ENCODE measurements at regions not wholly inside any gene's neighbourhood (a gene's known extent, or its start where the extent isn't known, plus 50 kb on each side); places are given as distances from the start of the nearest gene placed in this dataset.

DNA sequence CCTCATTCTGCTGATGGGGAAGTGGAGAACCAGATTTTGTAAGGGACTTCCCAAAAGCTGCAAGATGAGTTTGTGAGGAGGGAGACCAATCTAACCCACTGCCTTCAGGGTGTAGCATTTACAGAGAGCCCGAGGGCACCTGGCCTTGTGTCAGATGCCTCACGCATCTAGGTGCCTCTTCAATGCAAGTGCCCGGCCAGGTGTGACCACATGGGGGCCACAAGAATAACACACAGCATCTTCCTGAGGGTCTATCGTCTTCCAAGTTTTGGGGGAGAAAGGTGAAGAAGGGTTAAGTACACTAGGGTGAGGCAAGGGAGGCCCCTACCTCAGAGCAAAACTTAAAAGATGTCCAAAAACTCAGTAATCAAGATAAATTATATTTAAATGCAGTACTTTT is 401.7 kb upstream of the CDH5 start:
- DNase-seq (ENCODE audit: low read depth, low spot score), result no peak

DNA sequence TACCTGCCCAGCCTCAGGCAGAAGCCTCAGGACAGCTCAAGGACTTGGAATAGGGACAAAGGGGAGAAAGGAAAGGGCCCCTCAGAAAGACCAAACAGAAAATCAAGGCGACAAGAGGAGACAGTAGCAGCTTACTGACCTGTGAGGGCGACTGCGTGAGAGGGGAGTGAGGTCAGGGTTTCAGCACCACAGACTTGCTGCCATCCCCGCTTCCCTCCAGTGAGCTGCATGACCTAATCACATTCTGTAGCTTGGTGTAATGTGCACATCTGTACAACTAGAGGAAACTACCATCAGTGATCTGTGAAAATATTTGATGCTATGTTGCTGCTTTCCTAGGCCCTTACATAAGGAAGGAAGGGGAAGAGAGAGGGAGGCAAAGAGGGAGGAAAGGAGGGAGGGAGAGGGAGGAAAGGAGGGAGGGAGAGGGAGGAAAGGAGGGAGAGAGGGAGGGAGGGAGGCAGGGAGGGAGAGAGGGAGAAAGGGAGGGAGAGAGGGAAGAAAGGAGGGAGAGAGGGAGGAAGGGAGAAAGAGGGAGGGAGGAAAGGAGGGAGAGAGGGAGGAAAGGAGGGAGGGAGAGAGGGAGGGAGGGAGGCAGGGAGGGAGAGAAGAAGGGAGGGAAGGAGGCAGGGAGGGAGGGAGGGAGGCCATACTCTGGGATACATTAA is 404.9 kb upstream of the CDH5 start:
- DNase-seq (ENCODE audit: low read depth, low spot score), result no peak

DNA sequence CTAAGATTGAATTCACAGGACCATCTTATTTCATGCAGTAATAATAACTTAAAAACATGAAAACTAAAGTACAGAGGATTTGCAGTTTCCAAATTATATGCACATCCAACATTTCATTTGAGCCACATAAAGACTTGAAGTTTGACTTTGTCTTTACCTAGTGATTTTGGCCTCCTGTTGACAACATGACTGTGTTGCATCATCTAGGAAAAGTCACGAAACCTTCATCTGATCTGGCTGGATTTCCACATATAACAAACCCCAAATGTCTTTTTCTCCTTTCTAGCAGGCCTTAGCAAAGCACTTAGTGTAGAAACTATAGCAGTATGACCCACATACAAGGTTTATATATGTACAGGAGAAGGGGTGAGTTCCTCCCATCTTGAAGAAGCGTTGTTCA is 406.5 kb upstream of the CDH5 start:
- no peak for DNase-seq (ENCODE audit: low read depth, low spot score)

DNA sequence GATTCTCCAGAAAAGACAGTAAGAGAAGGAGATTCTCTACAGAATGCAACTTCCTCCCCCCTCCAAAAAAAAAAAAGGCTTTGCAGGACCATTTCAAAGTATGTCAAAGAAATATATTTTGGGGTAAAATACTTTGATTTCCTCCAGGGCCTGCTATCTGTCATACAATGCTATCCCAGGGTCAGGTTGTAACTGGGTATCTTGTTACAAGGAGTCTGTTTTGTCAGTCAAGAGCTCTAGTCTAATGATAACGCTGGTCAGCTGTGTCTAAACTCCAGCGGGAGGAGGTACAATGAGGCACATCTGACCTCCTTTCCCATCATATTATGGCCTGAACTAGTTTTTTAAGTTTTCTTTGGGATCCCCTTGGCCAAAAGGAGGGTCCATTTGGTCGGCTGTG is 408.4 kb upstream of the CDH5 start:
- DNase-seq (ENCODE audit: low read depth, low spot score), result no peak

- DNase-seq (ENCODE audit: low read depth, low spot score), result no peak
Measured at GRCh38 chr16:65956100-65956499, 410.4 kb upstream of the CDH5 start.

DNA sequence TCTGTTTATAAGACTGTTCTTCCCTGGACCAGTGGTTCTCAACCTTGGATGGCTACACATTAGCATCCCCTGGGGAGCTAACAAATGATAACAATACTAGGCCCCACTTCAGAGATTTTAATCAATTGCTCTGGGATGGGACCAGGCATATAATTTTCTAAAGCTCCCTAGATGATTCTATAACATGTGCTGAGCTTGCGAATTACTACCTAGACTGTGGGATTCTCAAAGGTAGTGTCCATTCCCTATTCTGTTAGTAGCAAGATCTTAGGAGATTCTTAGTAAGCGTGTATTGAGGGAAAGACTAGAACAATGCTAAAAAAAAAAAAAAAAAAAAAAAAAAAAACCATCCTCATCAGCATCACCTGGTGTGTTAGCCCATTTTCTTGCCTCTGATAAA is 412.0 kb upstream of the CDH5 start:
- DNase-seq (ENCODE audit: low read depth, low spot score), result no peak

DNA sequence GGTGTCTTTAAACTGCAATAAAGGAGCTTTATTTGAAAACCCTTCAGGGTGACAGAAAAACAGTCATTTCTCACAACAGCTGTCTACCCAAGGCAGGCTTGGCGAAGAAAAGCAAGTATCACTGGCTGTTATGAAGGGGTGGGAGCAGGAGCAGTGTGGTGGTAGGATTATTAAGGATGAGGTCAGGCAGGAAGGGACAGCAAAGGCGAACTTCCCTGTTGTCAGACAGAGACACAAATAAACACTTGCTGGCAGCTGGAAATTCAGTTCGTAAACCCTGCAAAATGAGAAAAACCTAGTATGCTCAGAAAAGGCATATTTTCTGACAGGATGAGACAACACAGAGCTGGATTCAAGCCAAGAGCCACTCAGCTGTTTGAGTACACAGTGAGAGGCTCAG is 416.3 kb upstream of the CDH5 start:
- no peak for DNase-seq (ENCODE audit: low read depth, low spot score)

DNA sequence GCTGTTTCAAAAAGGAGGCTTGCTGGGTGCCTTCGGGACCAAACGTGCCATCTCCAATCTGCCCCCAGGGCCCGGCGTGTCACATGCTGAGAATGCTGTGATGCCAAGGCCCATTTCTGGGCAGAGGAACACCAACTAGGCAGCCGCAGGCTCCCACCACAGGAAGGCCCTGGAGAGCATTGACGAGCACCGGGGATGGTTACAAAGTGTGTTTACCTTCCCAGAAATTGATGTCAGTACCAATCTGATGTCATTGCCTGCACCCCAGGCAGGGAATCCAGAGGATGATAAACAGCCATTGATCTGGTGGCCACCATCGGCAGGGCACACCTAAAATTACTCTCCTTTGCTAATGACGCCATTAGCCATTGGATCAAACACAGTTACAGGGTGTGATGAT is 418.1 kb upstream of the CDH5 start:
- no peak for DNase-seq (ENCODE audit: low read depth, low spot score)

- DNase-seq (ENCODE audit: low read depth, low spot score), result no peak
Measured at GRCh38 chr16:65947951-65948350, 418.5 kb upstream of the CDH5 start.

DNA sequence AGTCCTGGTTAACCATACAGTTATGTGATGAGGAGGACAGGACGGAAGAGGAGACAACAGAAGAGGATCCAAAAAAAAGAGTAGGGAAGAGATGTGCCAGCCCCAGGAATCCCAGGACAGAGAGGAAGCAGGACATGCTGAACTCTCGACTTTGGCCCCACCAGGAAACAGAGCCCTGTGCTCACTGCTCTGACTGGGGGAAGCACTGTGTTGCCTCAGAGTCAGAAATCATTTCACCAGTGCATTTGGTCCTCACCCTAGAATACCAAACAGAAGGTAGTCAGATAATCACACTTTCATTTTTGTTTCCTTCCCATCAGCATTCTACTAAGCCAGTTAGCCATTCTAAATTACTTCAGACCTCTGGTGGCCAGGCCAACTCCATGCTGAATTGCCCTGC is 421.0 kb upstream of the CDH5 start:
- DNase-seq (ENCODE audit: low read depth, low spot score), result no peak

DNA sequence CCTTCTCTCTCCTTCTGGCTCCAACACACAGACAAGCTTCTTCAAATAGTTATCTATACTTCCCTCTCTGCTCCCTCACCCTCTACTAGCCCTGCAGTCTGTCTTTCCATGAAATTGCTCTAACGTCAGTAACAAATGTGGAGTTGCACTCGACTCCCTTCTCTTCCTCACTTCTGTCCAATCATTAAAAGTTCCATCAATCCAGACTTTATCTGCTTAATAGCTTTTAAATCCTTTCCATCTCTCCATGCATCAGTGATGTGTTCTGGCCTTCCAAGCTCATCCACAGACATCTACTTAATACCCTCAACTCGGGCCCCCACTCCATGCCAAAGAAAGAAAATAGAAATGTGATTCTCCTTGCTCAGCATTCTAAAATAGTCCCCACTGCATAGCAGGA is 422.1 kb upstream of the CDH5 start:
- no peak for DNase-seq (ENCODE audit: low read depth, low spot score)

DNA sequence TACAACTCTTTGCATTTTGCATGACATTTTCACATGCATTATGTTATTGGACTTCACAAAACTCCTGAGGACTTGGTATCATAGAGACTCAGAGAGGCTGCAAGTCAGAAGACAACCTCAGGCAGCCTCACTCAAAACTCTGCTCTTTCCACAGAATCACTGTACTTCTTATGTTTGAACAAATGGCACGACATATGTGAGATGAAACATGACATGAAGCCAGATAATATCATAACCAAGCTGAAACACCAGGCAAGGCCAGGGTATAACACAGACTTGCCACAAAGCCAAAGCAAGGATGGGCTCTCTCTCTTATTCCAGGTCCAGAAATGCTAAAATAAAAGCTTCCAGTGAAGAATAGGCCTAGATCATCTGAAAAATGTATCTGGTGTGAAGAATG is 425.8 kb upstream of the CDH5 start:
- no peak for DNase-seq (ENCODE audit: low read depth, low spot score)

GRCh38 chr16:65938083-65938482 is 428.4 kb upstream of the CDH5 start:
- DNase-seq (ENCODE audit: low read depth, low spot score), result no peak

DNA sequence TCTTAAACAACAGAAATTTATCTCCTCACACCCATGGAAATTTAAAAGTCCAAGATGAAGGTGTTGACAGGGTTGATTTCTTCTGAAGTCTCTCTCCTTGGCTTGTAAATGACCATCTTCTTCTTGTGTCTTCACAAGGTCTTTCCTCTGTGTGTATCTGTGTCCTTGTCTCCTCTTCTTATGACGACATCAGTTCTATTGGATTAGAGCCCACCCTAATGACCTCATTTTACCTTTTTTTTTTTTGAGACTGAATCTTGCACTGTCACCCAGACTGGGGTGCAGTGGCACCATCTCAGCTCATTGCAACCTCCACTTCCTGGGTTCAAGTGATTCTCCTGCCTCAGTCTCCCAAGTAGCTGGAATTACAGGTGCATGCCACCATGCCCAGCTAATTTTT is 429.0 kb upstream of the CDH5 start:
- no peak for DNase-seq (ENCODE audit: low read depth, low spot score)

GRCh38 chr16:65936096-65936495 is 430.4 kb upstream of the CDH5 start:
- DNase-seq (ENCODE audit: low read depth, low spot score), result no peak

- DNase-seq (ENCODE audit: low read depth, low spot score), result no peak
Measured at GRCh38 chr16:65934443-65934842, 432.0 kb upstream of the CDH5 start.

DNA sequence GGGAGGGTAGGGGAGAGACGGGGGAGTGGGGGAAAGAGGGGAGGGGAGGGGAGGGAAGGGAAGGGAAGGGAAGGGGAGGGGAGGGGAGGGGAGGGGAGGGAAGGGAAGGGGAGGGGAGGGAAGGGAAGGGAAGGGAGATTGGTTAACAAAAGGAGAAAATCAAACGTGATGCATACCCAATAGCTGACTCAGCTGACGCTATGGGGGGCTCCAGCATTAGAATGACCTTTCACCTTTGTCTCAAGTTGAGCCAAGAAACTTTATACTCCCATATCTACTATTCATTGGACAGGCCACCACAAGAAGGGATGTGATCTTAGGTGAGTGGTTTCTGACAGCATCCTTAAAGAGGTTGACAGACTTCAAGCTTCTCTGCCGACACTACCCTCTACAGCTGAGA is 432.8 kb upstream of the CDH5 start:
- DNase-seq (ENCODE audit: low read depth, low spot score), result no peak

DNA sequence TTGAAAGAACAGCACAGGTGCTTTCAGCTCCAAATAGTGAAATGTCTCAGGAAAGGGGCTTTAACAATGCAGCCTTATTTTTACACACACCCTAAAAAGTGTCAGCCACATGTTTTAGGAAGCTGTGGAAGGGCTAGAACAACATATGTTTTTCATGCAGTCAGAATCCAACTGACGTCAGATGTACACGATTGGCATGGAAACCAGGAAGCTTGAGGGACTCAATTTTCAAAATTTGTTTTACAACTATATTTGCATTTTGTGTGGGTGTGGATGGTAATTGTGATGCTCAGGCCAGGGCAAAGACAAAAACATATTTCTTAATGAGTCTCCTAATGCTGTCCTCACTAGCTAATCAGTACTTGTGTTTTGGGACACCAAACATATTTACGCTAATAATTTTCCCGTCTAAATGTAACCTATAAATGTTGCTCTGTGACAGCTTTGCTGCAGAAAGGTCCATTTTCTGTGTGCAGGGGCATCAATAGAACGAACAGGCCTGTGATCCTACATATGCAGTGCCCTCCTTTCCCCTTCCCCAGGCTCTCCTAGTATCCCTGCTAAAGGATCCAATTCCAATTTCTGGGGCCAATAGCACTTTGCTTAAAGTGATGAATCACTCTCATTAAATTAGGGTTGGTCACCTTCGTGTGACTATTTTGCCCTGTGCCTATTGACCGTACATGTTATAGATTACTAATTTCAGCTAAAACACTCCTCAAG is 434.0 kb upstream of the CDH5 start:
- DNase-seq (ENCODE audit: low read depth, low spot score), result no peak

- no peak for DNase-seq (ENCODE audit: low read depth, low spot score)
Measured at GRCh38 chr16:65922923-65923322, 443.6 kb upstream of the CDH5 start.

DNA sequence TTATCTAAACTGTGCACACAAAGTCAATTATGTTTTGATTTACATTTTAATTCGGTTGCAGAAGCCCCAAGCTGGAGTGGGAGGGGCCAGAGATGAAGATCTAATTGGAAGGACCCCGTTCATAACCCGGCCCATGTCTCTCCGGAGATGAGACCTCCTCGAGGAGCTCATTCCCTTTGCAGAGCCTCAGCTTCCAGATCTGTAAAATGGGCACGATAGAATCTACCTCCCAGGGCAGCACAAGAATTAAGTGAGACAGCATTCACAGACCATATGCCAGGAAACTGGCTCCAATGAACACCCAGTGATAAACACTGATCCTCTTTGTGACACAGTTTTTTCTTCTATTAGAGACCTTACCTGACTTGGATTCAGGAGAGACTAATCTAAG is 446.5 kb upstream of the CDH5 start:
- DNase-seq (ENCODE audit: low read depth, low spot score), result no peak

GRCh38 chr16:65919145-65919985 is 447.1 kb upstream of the CDH5 start:
- no peak for DNase-seq (ENCODE audit: low read depth, low spot score)

DNA sequence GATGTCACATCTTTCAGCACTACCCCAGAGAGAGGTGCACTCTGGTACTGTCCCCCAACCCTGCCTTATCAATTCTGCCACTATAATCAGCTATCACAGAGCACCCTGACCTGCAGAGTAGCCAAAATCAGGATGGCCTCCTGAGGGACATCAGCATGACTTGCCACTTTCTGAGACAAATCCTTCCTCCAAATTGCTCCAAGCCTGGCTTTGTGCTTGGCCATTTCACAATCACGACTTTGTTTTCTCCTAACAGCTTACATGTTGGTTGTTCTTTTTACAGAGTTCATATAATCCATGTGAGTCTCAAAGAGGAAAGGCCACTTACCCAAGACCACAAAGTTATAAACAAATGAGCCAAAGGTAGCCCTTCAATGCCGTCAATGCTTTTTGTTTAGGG is 449.0 kb upstream of the CDH5 start:
- no peak for DNase-seq (ENCODE audit: low read depth, low spot score)

DNA sequence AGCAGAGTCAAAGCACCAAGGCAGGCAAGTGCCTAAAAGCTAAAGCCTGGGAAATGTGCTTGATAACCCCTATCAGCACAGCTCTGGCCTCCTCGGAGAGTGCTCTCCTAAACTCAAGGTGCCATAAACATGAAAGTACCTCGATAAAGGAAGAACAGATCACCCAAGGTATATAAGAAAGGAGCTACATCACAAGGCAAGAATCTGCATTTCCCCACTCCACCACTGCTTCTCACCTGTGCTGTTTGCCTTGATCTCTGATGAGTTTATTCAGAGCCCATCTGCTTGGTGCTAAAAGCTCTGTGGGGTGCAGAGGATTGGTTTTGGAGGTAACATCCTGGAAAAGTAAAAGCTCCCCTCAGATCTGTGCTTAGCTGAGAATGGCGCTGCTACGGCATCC is 449.5 kb upstream of the CDH5 start:
- no peak for DNase-seq (ENCODE audit: low read depth, low spot score)

Measured in smooth muscle cell of the brain vasculature (primary cell).